Mesothelial cell of epicardium (in vitro differentiated cells): ENCODE measurements at regions not wholly inside any gene's neighbourhood (a gene's known extent, or its start where the extent isn't known, plus 50 kb on each side); places are given as distances from the start of the nearest gene placed in this dataset.
A peak's percentile ranks its signal among the peaks of the same experiment; 100 is the strongest.

ENCODE experiments used
- DNase-seq, 2 experiments: peaks; one replicate each; pipeline ENCODE4 v3.0.0; 2021; ENCODE audit warnings: low spot score in 2 of 2; ENCODE audit not compliant: unreplicated experiment in 2 of 2
- H3K27ac Mint-ChIP-seq: 2 replicates; pipeline ENCODE4 v1.8.0; 2021; ENCODE audit warnings: mixed read lengths
- H3K27me3 Mint-ChIP-seq: 2 replicates; pipeline ENCODE4 v1.8.0; 2021; ENCODE audit warnings: low read depth, mixed read lengths
- H3K36me3 Mint-ChIP-seq: 2 replicates; pipeline ENCODE4 v1.8.0; 2021; ENCODE audit warnings: mixed read lengths
- H3K4me1 Mint-ChIP-seq: 2 replicates; pipeline ENCODE4 v1.8.0; 2021; ENCODE audit warnings: mixed read lengths
- H3K4me3 Mint-ChIP-seq: 2 replicates; pipeline ENCODE4 v1.8.0; 2021; ENCODE audit warnings: mild to moderate bottlenecking, moderate library complexity, mixed read lengths
- H3K9me3 Mint-ChIP-seq: 2 replicates; pipeline ENCODE4 v1.8.0; 2021; ENCODE audit warnings: mixed read lengths
- TF ChIP-seq, protein P1 (sequence below): fragments of 200-600 bp; sonication (generic); IDR thresholded peaks from one replicate; pipeline ENCODE4 v1.5.0; 2021; ENCODE audit warnings: antibody characterized with exemption; ENCODE audit not compliant: unreplicated experiment

DNA sequence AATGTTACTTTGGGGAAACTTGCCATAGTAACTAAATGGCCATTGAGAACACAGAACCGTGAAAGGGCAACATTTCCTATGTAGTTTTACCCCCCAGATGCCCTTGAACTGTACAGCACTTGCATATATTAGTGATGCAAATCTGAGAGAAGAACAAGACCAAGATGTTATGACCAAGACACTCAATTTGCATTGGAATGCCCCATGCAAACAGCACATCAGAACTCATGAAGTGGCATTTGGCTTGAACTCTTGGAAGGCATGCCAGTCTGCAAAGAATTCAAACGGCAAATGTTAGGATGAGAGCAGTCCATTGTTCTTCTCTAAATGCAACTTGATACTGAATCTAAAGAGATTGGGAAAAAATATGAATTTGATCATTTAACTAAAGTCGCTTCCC is 139.4 kb upstream of the CXorf66 start:
- TF ChIP-seq, protein P1, sequence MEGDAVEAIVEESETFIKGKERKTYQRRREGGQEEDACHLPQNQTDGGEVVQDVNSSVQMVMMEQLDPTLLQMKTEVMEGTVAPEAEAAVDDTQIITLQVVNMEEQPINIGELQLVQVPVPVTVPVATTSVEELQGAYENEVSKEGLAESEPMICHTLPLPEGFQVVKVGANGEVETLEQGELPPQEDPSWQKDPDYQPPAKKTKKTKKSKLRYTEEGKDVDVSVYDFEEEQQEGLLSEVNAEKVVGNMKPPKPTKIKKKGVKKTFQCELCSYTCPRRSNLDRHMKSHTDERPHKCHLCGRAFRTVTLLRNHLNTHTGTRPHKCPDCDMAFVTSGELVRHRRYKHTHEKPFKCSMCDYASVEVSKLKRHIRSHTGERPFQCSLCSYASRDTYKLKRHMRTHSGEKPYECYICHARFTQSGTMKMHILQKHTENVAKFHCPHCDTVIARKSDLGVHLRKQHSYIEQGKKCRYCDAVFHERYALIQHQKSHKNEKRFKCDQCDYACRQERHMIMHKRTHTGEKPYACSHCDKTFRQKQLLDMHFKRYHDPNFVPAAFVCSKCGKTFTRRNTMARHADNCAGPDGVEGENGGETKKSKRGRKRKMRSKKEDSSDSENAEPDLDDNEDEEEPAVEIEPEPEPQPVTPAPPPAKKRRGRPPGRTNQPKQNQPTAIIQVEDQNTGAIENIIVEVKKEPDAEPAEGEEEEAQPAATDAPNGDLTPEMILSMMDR = no peak
- no peak overlapping the region for H3K4me3 Mint-ChIP-seq
- no peaks in the 10 kb centered on the region for H3K36me3 Mint-ChIP-seq
- H3K9me3 Mint-ChIP-seq = no peaks in the 10 kb centered on the region
- no peak overlapping the region for H3K27ac Mint-ChIP-seq
- no peak for DNase-seq
- H3K4me1 Mint-ChIP-seq = no peaks in the 10 kb centered on the region
- no peaks in the 10 kb centered on the region for H3K27me3 Mint-ChIP-seq

DNA sequence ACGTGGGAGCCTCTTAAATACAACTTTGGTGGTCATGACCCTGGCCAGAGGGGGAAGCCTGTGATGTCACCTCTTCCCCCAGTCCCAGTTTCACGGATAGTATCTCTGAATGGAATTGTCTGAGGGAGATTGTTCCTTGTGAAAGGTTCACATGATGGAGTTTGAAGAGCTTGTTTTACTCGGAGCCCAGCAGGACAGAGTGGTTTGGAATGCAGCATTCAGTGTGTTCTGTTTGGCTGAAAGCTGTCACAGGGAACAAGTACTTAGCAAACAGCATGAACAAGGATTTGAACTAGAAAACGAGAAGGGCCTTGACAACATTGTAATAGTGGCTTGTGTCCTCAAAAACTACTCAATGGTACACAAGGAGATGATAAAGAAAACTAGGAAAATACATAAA is 133.9 kb upstream of the CXorf66 start:
- no peak overlapping the region for H3K4me3 Mint-ChIP-seq
- TF ChIP-seq, protein P1 = no peak
- H3K27me3 Mint-ChIP-seq = peaks cover 9% of the 10 kb centered on the region
- no peaks in the 10 kb centered on the region for H3K9me3 Mint-ChIP-seq
- DNase-seq = no peak
- no peaks in the 10 kb centered on the region for H3K4me1 Mint-ChIP-seq
- H3K27ac Mint-ChIP-seq = no peak overlapping the region
- no peaks in the 10 kb centered on the region for H3K36me3 Mint-ChIP-seq

DNA sequence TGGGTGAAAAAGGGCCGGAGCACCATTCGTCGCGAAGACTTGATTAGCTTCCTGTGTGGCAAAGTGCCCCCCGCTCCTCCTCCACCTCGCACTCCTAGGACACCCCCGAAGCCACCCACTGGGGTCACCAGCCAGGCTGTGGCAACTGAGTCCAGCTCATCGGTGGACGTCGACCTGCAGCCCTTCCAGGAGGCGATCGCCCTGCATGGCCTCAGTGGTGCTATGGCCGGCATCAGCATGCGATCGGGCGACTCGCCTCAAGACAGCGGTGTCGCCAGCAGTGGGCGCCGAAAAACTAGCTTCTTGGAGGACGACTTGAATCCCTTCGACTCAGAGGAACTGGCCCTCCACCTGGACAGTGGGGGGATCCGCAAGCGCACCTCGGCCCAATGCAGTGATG is 126.8 kb upstream of the CXorf66 start:
- peaks cover 61% of the 10 kb centered on the region for H3K27me3 Mint-ChIP-seq
- peak overlapping the region; percentile 61 for H3K4me3 Mint-ChIP-seq
- H3K27ac Mint-ChIP-seq = no peak overlapping the region
- no peak for DNase-seq
- no peaks in the 10 kb centered on the region for H3K36me3 Mint-ChIP-seq
- no peaks in the 10 kb centered on the region for H3K4me1 Mint-ChIP-seq
- TF ChIP-seq, protein P1 = no peak
- H3K9me3 Mint-ChIP-seq = no peaks in the 10 kb centered on the region

DNA sequence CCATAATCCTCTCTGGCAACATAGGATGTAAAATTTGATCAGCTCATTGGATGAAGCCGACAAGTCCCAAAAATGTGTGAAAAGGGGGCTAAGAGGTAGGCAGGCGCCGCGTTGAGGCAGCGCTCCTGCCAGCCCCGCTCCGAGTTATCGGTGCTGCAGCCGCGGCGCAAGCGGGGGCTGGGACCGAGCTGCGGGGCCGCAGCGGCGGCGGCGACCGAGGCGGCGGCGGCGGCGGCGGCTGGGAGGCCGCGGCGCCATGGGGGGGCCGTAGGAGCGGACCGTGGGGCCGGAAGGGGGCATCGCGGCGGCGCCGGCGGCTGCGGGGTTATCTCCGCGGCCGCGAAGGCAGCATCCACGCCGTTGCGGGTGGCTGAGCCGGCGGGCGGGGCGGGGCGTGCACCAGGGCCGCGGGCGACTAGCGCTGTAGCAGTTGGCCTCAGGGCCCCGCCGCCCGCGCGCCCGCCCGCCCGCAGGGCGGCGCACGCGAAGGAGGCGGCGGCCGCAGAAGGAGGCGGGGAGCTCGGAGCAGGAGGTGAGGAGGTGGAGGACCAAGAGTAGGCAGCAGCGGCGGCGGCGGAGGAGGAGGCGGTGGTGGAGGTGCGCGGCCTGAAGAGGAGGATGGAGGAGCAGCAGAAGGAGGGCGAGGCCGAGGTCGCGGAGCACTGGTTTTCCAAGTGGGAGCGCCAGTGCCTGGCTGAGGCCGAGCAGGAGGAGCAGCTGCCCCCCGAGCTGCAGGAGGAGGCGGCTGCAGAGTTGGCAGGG is 126.0 kb upstream of the CXorf66 start:
- peak; percentile 20 to 37 for DNase-seq
- Mint-ChIP-seq H3K27me3 (peaks cover 65% of the 10 kb centered on the region), H3K4me1 (no peaks in the 10 kb centered on the region), H3K4me3 (peak overlapping the region; percentile 61), H3K36me3 (no peaks in the 10 kb centered on the region), H3K9me3 (no peaks in the 10 kb centered on the region), H3K27ac (no peak overlapping the region)
- TF ChIP-seq, protein P1 = no peak

DNA sequence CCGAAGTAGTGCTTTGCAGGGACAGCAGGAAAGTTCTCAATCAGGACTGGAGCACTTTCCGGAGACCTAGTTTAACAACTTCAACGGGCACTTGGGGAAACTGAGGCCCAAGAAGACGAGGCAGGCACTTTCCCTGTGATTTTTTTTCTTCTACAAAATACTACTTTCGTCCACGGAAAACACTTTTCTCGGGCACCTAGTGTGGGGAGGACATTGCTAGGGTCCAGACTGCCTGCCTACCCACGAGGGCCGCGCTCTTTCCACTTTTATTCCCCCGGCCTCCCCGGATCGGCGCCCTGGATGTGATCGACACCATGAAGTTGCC is 125.4 kb upstream of the CXorf66 start:
- no peak for DNase-seq
- peaks cover 65% of the 10 kb centered on the region for H3K27me3 Mint-ChIP-seq
- no peak overlapping the region for H3K27ac Mint-ChIP-seq
- TF ChIP-seq, protein P1 = no peak
- H3K4me1 Mint-ChIP-seq = no peaks in the 10 kb centered on the region
- H3K4me3 Mint-ChIP-seq = peak overlapping the region; percentile 53
- H3K9me3 Mint-ChIP-seq = no peaks in the 10 kb centered on the region
- no peaks in the 10 kb centered on the region for H3K36me3 Mint-ChIP-seq

DNA sequence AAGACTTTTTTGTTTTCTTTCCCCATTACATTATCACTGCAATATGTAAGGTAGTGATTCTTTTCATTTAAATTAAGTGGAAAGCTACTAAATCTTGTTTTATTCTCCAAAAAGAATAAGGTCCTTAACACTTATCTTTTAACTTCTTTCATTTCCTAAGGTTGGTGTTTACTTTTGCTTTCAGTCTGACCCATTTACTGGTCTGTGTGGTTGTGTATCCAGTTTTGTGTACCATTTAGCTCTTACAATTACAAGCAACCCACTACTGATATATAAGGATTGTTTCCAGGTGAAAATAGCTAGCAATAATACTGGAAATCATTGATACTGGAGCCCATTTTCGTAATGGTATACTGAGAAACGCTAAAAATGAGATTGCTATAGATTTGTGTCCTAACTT is 123.1 kb upstream of the CXorf66 start:
- DNase-seq = no peak
- no peaks in the 10 kb centered on the region for H3K36me3 Mint-ChIP-seq
- no peaks in the 10 kb centered on the region for H3K9me3 Mint-ChIP-seq
- H3K4me3 Mint-ChIP-seq = no peak overlapping the region
- H3K27ac Mint-ChIP-seq = no peak overlapping the region
- no peaks in the 10 kb centered on the region for H3K4me1 Mint-ChIP-seq
- peaks cover 61% of the 10 kb centered on the region for H3K27me3 Mint-ChIP-seq
- TF ChIP-seq, protein P1 = no peak
